OCI-LY3 (cell line): ENCODE measurements at regions not wholly inside any gene's neighbourhood (a gene's known extent, or its start where the extent isn't known, plus 50 kb on each side); places are given as distances from the start of the nearest gene placed in this dataset.

Source experiments
- EZH2phosphoT487 ChIP-seq: fragments of 200-600 bp; shearing (Covaris generic); IDR thresholded peaks from 2 replicates; pipeline ENCODE4 v1.6.1; 2018; ENCODE audit warnings: antibody characterized with exemption, mixed run types, low read depth
- TF ChIP-seq, protein P1 (sequence below): fragments of 200-600, 300-600 bp; sonication (generic); IDR thresholded peaks from 2 replicates; pipeline ENCODE4 v1.5.1; 2014; ENCODE audit warnings: antibody characterized with exemption, low read length, low read depth

DNA sequence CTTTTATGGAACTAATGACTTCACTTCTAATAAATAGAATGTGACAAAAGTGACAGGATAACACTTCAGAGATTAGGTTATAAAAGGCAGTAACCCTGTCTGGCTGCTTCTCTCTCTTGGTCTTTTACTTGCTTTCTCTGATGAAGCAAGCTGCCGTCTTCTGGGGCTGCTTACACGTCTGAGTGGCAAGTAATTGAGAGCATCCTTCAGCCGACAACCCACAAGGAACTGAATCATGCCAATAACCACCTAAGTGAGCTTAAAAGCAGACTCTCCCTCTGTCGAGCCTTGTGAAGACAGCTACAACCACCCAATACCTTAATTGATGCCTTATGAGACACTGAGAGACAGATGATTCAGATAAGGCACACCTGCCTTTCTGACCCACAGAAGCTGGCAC lies 1091.2 kb downstream of the SLITRK1 start:
- TF ChIP-seq, protein P1, sequence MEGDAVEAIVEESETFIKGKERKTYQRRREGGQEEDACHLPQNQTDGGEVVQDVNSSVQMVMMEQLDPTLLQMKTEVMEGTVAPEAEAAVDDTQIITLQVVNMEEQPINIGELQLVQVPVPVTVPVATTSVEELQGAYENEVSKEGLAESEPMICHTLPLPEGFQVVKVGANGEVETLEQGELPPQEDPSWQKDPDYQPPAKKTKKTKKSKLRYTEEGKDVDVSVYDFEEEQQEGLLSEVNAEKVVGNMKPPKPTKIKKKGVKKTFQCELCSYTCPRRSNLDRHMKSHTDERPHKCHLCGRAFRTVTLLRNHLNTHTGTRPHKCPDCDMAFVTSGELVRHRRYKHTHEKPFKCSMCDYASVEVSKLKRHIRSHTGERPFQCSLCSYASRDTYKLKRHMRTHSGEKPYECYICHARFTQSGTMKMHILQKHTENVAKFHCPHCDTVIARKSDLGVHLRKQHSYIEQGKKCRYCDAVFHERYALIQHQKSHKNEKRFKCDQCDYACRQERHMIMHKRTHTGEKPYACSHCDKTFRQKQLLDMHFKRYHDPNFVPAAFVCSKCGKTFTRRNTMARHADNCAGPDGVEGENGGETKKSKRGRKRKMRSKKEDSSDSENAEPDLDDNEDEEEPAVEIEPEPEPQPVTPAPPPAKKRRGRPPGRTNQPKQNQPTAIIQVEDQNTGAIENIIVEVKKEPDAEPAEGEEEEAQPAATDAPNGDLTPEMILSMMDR: no peak
- no peak for TF ChIP-seq EZH2phosphoT487
